Pons (tissue), 1 donor: ENCODE measurements at regions not wholly inside any gene's neighbourhood (a gene's known extent, or its start where the extent isn't known, plus 50 kb on each side); places are given as distances from the start of the nearest gene placed in this dataset.
A peak's percentile ranks its signal among the peaks of the same experiment; 100 is the strongest.

Source experiments
- DNase-seq: peaks from one replicate; pipeline ENCODE4 v3.0.0-alpha.2; 2016; ENCODE audit warnings: low spot score

GRCh38 chr15:37876900-37877299, 57.5 kb upstream of the TMCO5A start:
- DNase-seq = no peak

- no peak for DNase-seq
These were observed 56.3 kb upstream of the TMCO5A start for GRCh38 chr15:37877851-37878741.

- DNase-seq = peak; percentile 27
These were observed 54.2 kb upstream of the TMCO5A start for GRCh38 chr15:37880009-37880834.

GRCh38 chr15:37880835-37881153, 53.6 kb upstream of the TMCO5A start:
- no peak for DNase-seq

- no peak for DNase-seq
These were observed 53.0 kb upstream of the TMCO5A start for GRCh38 chr15:37881237-37882013.

- DNase-seq = no peak
These were observed 51.8 kb upstream of the TMCO5A start for GRCh38 chr15:37882640-37883039.
